Left ventricle myocardium superior (tissue), 1 donor: ENCODE measurements at regions not wholly inside any gene's neighbourhood (a gene's known extent, or its start where the extent isn't known, plus 50 kb on each side); places are given as distances from the start of the nearest gene placed in this dataset.

Source experiments
- ATAC-seq: fragments of 200-7000 bp; cut with Tn5 transposase; one replicate; pipeline ENCODE4 v1.9.1; 2020; ENCODE audit warnings: mild to moderate bottlenecking, moderate library complexity
- DNase-seq: peaks from one replicate; pipeline ENCODE4 v3.0.0-alpha.2; 2020
- intact Hi-C: fragments of 100-400 bp; cut with micrococcal nuclease; formaldehyde crosslinking; loops from one replicate; pipeline ENCODE4 v1.11.0; 2022
- donor health status: DM: no; HTN: yes; CAD: no; lungs with severe emphysema.

- ATAC-seq (no peak), DNase-seq (no peak)
- intact Hi-C loops: no loop called here
Measured at GRCh38 chr14:42860371-42860770, 1253.7 kb downstream of the LRFN5 start.

DNA sequence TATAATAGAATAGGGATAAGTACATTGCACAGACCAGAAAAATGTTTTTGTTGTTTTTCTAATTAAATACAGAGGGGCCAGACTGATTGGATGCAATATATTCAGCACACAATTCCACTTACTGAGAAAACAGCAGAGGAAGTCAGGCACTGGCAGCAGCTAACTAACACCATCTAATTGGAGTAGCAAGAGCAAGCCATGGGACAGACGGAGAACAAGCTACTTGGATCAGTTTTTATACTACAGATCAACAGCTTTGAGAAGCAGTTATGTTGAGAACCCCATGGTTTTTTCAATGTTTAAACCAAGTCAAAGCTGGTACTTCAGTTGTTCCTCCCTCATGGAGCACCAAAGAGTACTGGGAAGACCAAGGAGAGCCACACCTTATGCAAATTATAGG is 1249.4 kb downstream of the LRFN5 start:
- DNase-seq (no peak), ATAC-seq (no peak)
- intact Hi-C loops: no loop called here

DNA sequence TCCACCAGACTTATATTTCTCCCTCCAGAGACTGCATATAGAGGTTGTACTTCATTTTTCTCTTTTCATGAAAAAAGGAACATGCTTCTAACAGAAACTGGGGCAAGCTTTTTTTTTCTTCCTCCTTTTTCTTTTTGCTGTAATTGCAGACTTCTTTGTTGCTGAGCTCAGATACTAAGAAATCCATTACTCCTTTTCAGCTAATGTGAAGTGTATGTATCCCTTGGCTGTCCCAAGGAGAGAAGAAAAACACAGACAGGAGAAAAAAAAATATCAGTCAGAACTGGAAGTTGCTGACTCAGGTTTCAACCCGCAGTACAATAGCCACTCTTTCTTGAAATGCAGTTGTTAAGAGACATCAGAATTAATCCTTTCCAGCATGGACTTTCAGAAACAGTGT is 1248.4 kb downstream of the LRFN5 start:
- DNase-seq: no peak
- ATAC-seq: no peak
- intact Hi-C loops: no loop called here

DNA sequence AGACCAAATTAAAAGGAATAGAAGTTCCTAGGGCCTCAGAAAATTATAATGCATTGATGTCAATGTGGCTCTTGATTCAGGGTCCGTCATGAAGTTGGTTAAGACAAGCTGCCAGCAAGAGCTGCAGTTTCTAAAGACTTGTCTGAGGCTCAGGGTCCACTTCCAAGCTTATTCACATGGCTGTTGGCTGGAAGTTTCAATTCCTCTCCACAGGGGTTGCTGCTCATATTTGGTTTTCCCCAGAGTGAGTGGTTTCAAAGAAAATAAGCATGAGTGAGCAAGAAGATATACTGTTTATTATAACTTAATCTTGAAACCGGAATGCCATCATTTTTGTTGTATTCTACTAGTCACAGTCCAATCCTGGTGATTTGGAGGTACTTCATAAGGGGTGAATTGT is 1247.4 kb downstream of the LRFN5 start:
- DNase-seq (no peak), ATAC-seq (no peak)
- intact Hi-C loops: no loop called here

GRCh38 chr14:42848652-42849051 is 1242.0 kb downstream of the LRFN5 start:
- DNase-seq (no peak), ATAC-seq (no peak)
- intact Hi-C loops: no loop called here

DNA sequence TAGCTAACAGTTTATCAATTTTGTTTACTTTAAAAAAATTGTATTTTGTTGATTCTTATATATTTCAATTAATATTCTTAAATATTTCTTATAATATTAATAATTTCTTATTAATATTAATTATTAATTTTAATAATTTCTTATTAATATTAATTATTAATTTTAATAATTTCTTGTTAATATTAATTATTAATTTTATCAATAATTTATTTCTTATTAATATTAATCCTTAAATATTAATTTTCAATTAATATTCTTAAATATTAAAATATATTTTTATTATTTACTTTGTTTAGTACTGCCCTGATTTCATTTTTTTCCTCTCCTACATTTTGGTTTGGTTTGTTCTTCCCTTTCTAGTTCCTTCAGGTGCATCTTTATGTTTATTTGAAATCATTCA is 1208.1 kb downstream of the LRFN5 start:
- no peak for DNase-seq
- ATAC-seq: no peak
- intact Hi-C loops: no loop called here

GRCh38 chr14:42806909-42807315 is 1200.2 kb downstream of the LRFN5 start:
- intact Hi-C loops: no loop called here
- no peak for DNase-seq
- ATAC-seq: no peak

GRCh38 chr14:42804141-42804540 is 1197.5 kb downstream of the LRFN5 start:
- ATAC-seq: no peak

DNA sequence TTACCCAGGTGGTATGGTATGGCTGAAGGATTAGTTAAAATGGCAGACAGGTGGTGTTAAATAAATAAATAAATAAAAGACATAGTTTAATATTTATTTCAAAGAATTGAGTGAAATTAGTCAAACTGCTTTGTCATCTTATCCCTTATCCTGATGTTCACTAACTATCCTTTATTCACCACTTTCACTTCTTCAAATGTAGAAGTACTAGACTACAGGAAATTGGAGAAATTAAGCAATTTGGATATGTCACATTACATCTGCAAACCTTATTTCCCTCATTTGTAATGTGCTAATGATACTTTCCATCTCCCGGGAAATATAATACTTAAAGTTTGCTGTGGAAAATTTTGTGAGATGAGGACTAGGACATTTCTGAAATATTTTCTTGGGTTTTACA is 1195.7 kb downstream of the LRFN5 start:
- no peak for DNase-seq
- no peak for ATAC-seq
- intact Hi-C loops: no loop called here

More at GRCh38 chr14:42804141-42804540, 1197.5 kb downstream of the LRFN5 start:
- DNase-seq: no peak
- intact Hi-C loops: no loop called here

GRCh38 chr14:42792166-42792565 is 1185.5 kb downstream of the LRFN5 start:
- DNase-seq (no peak), ATAC-seq (no peak)
- intact Hi-C loops: no loop called here

DNA sequence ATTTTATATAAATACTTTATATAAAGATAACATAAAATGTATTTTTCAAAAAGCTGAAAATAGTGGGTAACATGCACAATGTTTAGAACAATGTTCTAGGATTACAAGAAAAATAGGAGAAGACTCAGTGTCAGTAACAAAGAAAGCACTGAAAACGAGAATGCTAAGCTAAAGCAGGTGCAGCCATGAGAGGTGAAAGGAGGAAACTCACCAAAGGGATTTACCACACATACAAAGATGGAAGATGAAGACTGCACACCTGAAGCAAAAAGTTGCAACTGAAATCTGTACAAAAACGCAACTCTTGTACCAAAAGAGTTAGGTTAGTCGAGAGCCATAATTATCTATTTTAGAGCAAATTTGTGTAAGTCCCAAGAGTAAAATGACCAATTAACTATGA is 1176.1 kb downstream of the LRFN5 start:
- ATAC-seq: no peak
- intact Hi-C loops: no loop called here
- DNase-seq: no peak

DNA sequence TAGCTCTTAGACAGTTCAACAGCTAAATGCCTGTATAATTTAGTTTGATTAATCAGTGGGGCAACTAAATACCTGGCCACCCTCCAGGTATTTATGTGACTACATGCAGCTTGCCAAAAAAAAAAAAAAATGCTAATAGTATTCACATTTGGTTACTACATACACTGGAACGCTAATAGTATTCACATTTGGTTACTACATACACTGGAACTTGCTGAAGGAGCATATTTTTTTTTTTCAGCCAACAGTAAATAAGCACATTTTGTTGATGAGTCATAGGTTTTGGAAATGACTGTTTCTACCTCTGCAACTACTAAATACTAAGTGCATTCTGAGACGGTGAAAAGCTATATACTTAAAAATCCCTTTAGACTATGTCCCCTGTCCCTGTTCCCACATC is 1172.3 kb downstream of the LRFN5 start:
- DNase-seq (no peak), ATAC-seq (no peak)
- intact Hi-C loops: no loop called here

GRCh38 chr14:42750771-42751170 is 1144.1 kb downstream of the LRFN5 start:
- no peak for ATAC-seq
- no peak for DNase-seq
- intact Hi-C loops: no loop called here

GRCh38 chr14:42742084-42742483 is 1135.4 kb downstream of the LRFN5 start:
- no peak for DNase-seq
- ATAC-seq: no peak
- intact Hi-C loops: no loop called here

GRCh38 chr14:42736408-42736807 is 1129.7 kb downstream of the LRFN5 start:
- ATAC-seq: no peak
- intact Hi-C loops: no loop called here
- no peak for DNase-seq

DNA sequence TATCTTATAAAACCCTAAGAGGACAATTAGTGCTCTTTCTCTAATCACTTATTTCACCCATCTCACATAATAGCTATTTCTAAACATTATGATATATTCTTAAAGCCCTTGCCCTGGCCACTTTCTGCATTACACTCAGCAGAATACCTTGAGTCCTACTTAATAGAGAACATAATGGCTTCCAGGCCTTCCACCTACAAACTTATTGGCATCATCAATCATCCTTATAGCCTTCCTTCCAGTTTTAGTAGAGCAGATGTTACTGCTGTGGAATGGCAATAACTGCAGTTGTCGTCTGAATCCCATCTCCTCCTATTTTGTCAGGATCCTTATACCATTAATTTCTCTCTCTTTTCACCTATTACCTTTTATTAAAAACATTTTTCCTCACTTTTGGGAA is 1127.4 kb downstream of the LRFN5 start:
- DNase-seq: no peak
- intact Hi-C loops: no loop called here
- no peak for ATAC-seq

- intact Hi-C loops: no loop called here
- ATAC-seq (no peak), DNase-seq (no peak)
Measured at GRCh38 chr14:42732005-42732404, 1125.3 kb downstream of the LRFN5 start.

GRCh38 chr14:42731480-42731879 is 1124.8 kb downstream of the LRFN5 start:
- intact Hi-C loops: no loop called here
- DNase-seq (no peak), ATAC-seq (no peak)

DNA sequence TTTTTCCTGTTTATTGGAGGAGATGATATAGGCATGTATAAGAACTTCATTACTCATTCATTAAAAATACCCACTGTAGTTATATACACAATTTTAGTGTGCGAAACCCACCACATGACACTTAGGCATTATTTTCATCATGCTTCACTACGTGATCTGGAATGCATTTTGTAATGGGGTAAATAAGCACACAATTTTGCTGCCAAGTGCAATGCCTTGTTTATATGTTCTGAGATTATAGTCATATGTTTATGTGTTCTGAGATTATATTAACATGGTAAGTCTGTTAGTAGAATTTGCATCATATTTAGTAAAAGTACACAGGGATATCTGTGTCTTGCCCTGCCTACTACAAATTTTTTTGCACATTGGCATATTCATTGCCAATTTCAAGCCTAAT is 1123.0 kb downstream of the LRFN5 start:
- DNase-seq (no peak), ATAC-seq (no peak)
- intact Hi-C loops: no loop called here

- DNase-seq (no peak), ATAC-seq (no peak)
- intact Hi-C loops: no loop called here
Measured at GRCh38 chr14:42719391-42719790, 1112.7 kb downstream of the LRFN5 start.

DNA sequence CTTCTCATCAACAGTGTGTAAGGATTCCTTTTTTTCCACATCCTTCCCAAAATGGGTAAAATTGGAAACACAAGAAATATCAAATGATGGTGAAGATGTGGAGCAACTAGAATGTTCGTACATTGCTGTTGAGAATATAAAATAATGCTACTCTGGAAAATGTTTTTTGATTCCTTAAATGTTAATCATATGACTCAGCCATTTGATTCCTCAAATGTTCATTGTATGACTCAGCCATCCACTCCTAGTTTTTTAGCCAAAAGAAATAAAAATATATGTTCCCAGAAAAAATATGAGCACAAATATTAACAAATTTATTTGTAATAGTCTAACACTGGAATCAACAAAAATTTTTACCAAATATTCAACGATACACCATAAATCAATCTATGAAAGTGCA is 1108.6 kb downstream of the LRFN5 start:
- DNase-seq (no peak), ATAC-seq (no peak)
- intact Hi-C loops: no loop called here

DNA sequence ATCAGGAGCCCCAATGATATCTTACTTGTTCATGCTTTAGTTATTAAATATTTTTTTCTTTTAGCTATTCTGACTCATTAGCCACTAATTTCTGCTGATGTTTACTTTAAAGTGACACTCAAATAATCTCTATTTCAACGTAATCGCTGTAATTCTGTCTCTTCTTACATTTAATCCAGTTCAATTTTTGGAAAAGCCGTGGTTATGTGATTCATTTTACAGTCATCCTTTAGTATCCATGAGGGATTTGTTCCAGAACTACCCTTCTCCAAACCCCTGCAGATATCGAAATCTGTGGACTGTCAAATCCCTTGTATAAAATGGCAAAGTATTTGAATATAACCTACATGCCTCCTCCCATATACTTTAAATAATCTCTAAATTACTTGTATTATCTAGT is 1103.4 kb downstream of the LRFN5 start:
- intact Hi-C loops: no loop called here

More for the DNA sequence above, 1103.4 kb downstream of the LRFN5 start:
- ATAC-seq: no peak
- DNase-seq: no peak
